ENCODE measurements at regions not wholly inside any gene's neighbourhood (a gene's known extent, or its start where the extent isn't known, plus 50 kb on each side); places are given as distances from the start of the nearest gene placed in this dataset.

DNA sequence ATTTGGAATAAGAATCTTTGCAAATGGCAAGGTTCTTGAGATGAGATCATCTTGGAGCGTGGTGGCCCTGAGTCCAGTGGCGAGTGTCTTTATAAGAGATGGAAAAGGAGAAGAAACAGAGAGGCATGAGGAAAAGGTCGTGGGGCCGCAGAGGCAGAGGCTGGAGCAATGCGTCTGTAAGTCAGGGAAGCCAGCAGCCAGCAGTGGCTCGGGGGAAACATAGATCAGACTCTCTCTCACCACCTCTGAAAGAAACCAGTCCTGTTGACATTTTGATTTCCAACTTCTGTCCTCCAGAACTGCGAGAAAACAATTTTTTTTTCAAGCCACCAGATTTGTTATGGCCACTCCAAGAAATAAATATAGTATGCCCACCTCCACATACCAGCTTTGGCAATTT, 226.6 kb downstream of the TFAP2C start:
- H3K9me3 Mint-ChIP-seq (ENCODE audit: unreplicated experiment) = peaks cover 5% of the 10 kb centered on the region
- DNase-seq = no peak
- no peak overlapping the region for H3K4me3 Mint-ChIP-seq (ENCODE audit: unreplicated experiment)
- H3K27me3 Mint-ChIP-seq (ENCODE audit: unreplicated experiment) = peaks cover 6% of the 10 kb centered on the region
- TF ChIP-seq CTCF (IDR thresholded peaks at IDR 0.05; ENCODE audit: partially characterized antibody, unreplicated experiment) = no peak
- H3K36me3 Mint-ChIP-seq (ENCODE audit: unreplicated experiment) = no peaks in the 10 kb centered on the region
- H3K27ac Mint-ChIP-seq (ENCODE audit: unreplicated experiment) = no peak overlapping the region
- H3K4me1 Mint-ChIP-seq (ENCODE audit: low read depth, unreplicated experiment) = peaks cover 24% of the 10 kb centered on the region

GRCh38 chr20:56857950-56858349, 228.8 kb downstream of the TFAP2C start:
- H3K36me3 Mint-ChIP-seq (ENCODE audit: unreplicated experiment) = no peaks in the 10 kb centered on the region
- H3K9me3 Mint-ChIP-seq (ENCODE audit: unreplicated experiment) = peaks cover 8% of the 10 kb centered on the region
- peaks cover 32% of the 10 kb centered on the region for H3K4me1 Mint-ChIP-seq (ENCODE audit: low read depth, unreplicated experiment)
- H3K27ac Mint-ChIP-seq (ENCODE audit: unreplicated experiment) = no peak overlapping the region
- DNase-seq = no peak
- TF ChIP-seq CTCF (IDR thresholded peaks at IDR 0.05; ENCODE audit: partially characterized antibody, unreplicated experiment) = no peak
- no peak overlapping the region for H3K4me3 Mint-ChIP-seq (ENCODE audit: unreplicated experiment)
- H3K27me3 Mint-ChIP-seq (ENCODE audit: unreplicated experiment) = peaks cover 6% of the 10 kb centered on the region

DNA sequence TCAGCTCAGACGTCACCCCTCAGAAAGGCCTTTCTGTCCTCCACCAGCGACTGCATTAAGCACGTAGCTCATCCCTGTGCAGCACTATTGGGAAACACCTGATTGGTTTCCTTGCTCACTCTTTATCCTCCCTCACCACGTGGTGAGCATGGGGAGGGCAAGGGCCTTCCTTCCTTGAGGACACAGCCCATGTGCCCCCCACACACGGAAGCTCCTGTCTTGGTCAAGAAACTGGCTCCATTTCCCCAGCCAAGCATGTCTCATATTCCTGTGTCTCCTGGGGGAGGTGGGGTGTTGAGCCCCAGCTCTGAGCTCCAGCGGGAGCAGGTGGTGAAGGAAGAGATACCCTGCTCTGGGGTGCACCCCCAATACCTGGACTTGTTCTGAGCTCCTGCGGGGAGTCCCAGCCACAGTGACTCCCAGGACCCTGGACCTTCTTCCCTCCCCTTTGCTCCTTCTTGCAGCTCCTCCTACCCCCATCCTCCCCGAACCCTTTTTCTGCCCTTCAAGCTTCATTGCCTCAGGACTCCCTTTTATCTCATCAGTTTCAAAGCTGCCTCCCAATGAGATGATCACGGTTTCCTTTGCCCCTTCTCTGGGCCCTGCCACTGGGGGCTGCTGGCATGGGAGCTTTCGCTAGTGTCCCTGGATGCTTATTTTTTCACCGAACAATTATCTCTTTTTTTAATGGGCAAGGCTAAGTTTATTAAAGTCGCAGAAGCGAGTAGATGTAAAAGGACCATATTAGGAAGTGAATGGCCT, 230.1 kb downstream of the TFAP2C start:
- no peak for DNase-seq
- Mint-ChIP-seq H3K9me3 (ENCODE audit: unreplicated experiment) (peaks cover 8% of the 10 kb centered on the region), H3K27me3 (ENCODE audit: unreplicated experiment) (peaks cover 5% of the 10 kb centered on the region), H3K36me3 (ENCODE audit: unreplicated experiment) (no peaks in the 10 kb centered on the region), H3K4me1 (ENCODE audit: low read depth, unreplicated experiment) (peaks cover 32% of the 10 kb centered on the region), H3K27ac (ENCODE audit: unreplicated experiment) (peak overlapping the region; percentile 20), H3K4me3 (ENCODE audit: unreplicated experiment) (peak overlapping the region; percentile 39)
- TF ChIP-seq CTCF (IDR thresholded peaks at IDR 0.05; ENCODE audit: partially characterized antibody, unreplicated experiment) = no peak

DNA sequence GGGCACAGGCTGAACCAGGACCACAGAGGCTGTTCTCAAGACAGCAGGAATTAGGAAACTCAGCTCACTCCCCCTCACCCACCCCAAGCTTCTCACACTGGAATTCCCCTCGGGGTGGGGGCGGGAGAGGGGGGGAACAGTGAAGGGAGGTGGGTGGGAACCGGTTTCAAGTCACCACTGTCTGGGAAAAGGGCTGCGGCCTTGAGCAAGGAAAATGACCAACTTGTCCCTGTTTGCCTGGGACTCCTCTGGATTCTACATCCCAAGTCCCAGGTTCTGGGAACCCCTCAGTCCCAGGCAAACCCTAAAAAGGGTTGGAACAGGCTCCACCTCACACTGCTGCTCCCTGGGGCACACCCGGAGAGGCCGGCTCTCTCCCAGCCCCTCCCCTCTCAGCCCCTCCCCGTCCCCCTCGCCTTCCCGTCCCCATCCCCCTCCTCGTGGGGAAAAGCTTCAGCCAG, 230.7 kb downstream of the TFAP2C start:
- peaks cover 5% of the 10 kb centered on the region for H3K27me3 Mint-ChIP-seq (ENCODE audit: unreplicated experiment)
- peaks cover 8% of the 10 kb centered on the region for H3K9me3 Mint-ChIP-seq (ENCODE audit: unreplicated experiment)
- peak overlapping the region; percentile 39 for H3K4me3 Mint-ChIP-seq (ENCODE audit: unreplicated experiment)
- peak overlapping the region; percentile 20 for H3K27ac Mint-ChIP-seq (ENCODE audit: unreplicated experiment)
- DNase-seq = peak; percentile 50
- H3K4me1 Mint-ChIP-seq (ENCODE audit: low read depth, unreplicated experiment) = peaks cover 32% of the 10 kb centered on the region
- no peaks in the 10 kb centered on the region for H3K36me3 Mint-ChIP-seq (ENCODE audit: unreplicated experiment)
- no peak for TF ChIP-seq CTCF (IDR thresholded peaks at IDR 0.05; ENCODE audit: partially characterized antibody, unreplicated experiment)

DNA sequence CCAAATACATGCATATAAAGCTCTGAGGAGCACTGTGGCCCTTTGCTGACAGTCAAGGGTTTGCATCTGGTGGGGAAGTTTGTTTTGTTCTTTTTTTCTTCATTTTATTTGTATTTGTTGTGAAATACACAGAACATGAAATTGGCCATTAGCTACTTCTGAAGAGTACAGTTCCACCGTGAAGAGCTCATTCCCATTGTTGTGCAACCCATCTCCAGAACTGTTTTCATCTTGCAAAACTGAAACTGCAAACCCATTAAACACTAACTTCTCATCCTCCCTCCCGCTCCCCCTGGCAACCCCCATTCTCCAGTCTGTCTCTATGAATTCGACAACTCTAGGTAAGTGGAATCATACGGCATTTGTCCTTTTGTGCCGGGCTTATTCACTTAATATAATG, 231.3 kb downstream of the TFAP2C start:
- Mint-ChIP-seq H3K36me3 (ENCODE audit: unreplicated experiment) (no peaks in the 10 kb centered on the region), H3K4me1 (ENCODE audit: low read depth, unreplicated experiment) (peaks cover 32% of the 10 kb centered on the region), H3K9me3 (ENCODE audit: unreplicated experiment) (peaks cover 8% of the 10 kb centered on the region), H3K27me3 (ENCODE audit: unreplicated experiment) (peaks cover 5% of the 10 kb centered on the region), H3K4me3 (ENCODE audit: unreplicated experiment) (no peak overlapping the region), H3K27ac (ENCODE audit: unreplicated experiment) (peak overlapping the region; percentile 19)
- no peak for TF ChIP-seq CTCF (IDR thresholded peaks at IDR 0.05; ENCODE audit: partially characterized antibody, unreplicated experiment)
- DNase-seq = no peak

Data from glutamatergic neuron (in vitro differentiated cells).